ENCODE measurements at regions not wholly inside any gene's neighbourhood (a gene's known extent, or its start where the extent isn't known, plus 50 kb on each side); places are given as distances from the start of the nearest gene placed in this dataset.

GRCh38 chr2:128403814-128404708 is 85.4 kb upstream of the HS6ST1 start:
- Histone ChIP-seq H3K4me1 (no peaks in the 10 kb centered on the region), H3K36me3 (no peaks in the 10 kb centered on the region), H3K4me3 (ENCODE audit: low read depth, low read length) (no peak overlapping the region), H3K9me3 (no peaks in the 10 kb centered on the region), H3K27me3 (no peaks in the 10 kb centered on the region)
- no peak for DNase-seq
- no peak for TF ChIP-seq CTCF (IDR thresholded peaks at IDR 0.05; ENCODE audit: low read depth, low read length)

GRCh38 chr2:128404709-128405466 is 86.2 kb upstream of the HS6ST1 start:
- no peak for TF ChIP-seq CTCF (IDR thresholded peaks at IDR 0.05; ENCODE audit: low read depth, low read length)
- H3K4me3 ChIP-seq (ENCODE audit: low read depth, low read length), result no peak overlapping the region
- H3K9me3 ChIP-seq, result no peaks in the 10 kb centered on the region
- H3K36me3 ChIP-seq, result no peaks in the 10 kb centered on the region
- no peak for DNase-seq
- no peaks in the 10 kb centered on the region for H3K4me1 ChIP-seq
- H3K27me3 ChIP-seq, result no peaks in the 10 kb centered on the region

GRCh38 chr2:128405467-128405900 is 86.8 kb upstream of the HS6ST1 start:
- Histone ChIP-seq H3K4me3 (ENCODE audit: low read depth, low read length) (no peak overlapping the region), H3K27me3 (no peaks in the 10 kb centered on the region), H3K36me3 (no peaks in the 10 kb centered on the region), H3K4me1 (no peaks in the 10 kb centered on the region), H3K9me3 (no peaks in the 10 kb centered on the region)
- no peak for DNase-seq
- no peak for TF ChIP-seq CTCF (IDR thresholded peaks at IDR 0.05; ENCODE audit: low read depth, low read length)

- Histone ChIP-seq H3K36me3 (no peaks in the 10 kb centered on the region), H3K4me3 (ENCODE audit: low read depth, low read length) (no peak overlapping the region), H3K27me3 (no peaks in the 10 kb centered on the region), H3K4me1 (no peaks in the 10 kb centered on the region), H3K9me3 (no peaks in the 10 kb centered on the region)
- no peak for DNase-seq
- TF ChIP-seq CTCF (IDR thresholded peaks at IDR 0.05; ENCODE audit: low read depth, low read length), result no peak
Observed at GRCh38 chr2:128405981-128406613, 87.4 kb upstream of the HS6ST1 start.

GRCh38 chr2:128406736-128407554 is 88.3 kb upstream of the HS6ST1 start:
- no peaks in the 10 kb centered on the region for H3K9me3 ChIP-seq
- no peak overlapping the region for H3K4me3 ChIP-seq (ENCODE audit: low read depth, low read length)
- H3K4me1 ChIP-seq, result no peaks in the 10 kb centered on the region
- no peaks in the 10 kb centered on the region for H3K27me3 ChIP-seq
- no peak for DNase-seq
- no peaks in the 10 kb centered on the region for H3K36me3 ChIP-seq
- no peak for TF ChIP-seq CTCF (IDR thresholded peaks at IDR 0.05; ENCODE audit: low read depth, low read length)
